HG03280 (cell line): ENCODE measurements at regions not wholly inside any gene's neighbourhood (a gene's known extent, or its start where the extent isn't known, plus 50 kb on each side); places are given as distances from the start of the nearest gene placed in this dataset.

Experiments
- ATAC-seq: cut with Tn5 transposase; IDR thresholded peaks from one replicate; pipeline ENCODE4 v1.9.1; 2021; ENCODE audit warnings: mild to moderate bottlenecking, moderate library complexity; ENCODE audit not compliant: unreplicated experiment

- no peak for ATAC-seq
Observed at GRCh38 chr7:130910949-130911944, 177.2 kb upstream of the KLF14 start.

- ATAC-seq, result no peak
Observed at GRCh38 chr7:130912082-130912861, 178.3 kb upstream of the KLF14 start.

GRCh38 chr7:130912862-130913638 lies 179.0 kb upstream of the KLF14 start:
- ATAC-seq, result peak; percentile 83

GRCh38 chr7:130913639-130914553 lies 179.9 kb upstream of the KLF14 start:
- ATAC-seq, result no peak

- no peak for ATAC-seq
Observed at GRCh38 chr7:130914554-130915294, 180.7 kb upstream of the KLF14 start.

- no peak for ATAC-seq
Observed at GRCh38 chr7:130917669-130918128, 183.7 kb upstream of the KLF14 start.

- no peak for ATAC-seq
Observed at GRCh38 chr7:130918129-130919052, 184.4 kb upstream of the KLF14 start.

GRCh38 chr7:130919316-130920103 lies 185.5 kb upstream of the KLF14 start:
- no peak for ATAC-seq

GRCh38 chr7:130920122-130920521 lies 186.1 kb upstream of the KLF14 start:
- no peak for ATAC-seq

- ATAC-seq, result no peak
Observed at GRCh38 chr7:130921391-130922180, 187.6 kb upstream of the KLF14 start.

GRCh38 chr7:130922206-130923112 lies 188.5 kb upstream of the KLF14 start:
- ATAC-seq, result no peak

- no peak for ATAC-seq
Observed at GRCh38 chr7:130923365-130923764, 189.4 kb upstream of the KLF14 start.

GRCh38 chr7:130923930-130924329 lies 189.9 kb upstream of the KLF14 start:
- ATAC-seq, result no peak

- no peak for ATAC-seq
Observed at GRCh38 chr7:130925136-130925794, 191.3 kb upstream of the KLF14 start.
